Vagina (tissue), 2 donors: ENCODE measurements at regions not wholly inside any gene's neighbourhood (a gene's known extent, or its start where the extent isn't known, plus 50 kb on each side); places are given as distances from the start of the nearest gene placed in this dataset.

Experiments
- DNase-seq, 2 donors: peaks; one replicate each; pipeline ENCODE4 v3.0.0-alpha.2; 2017; ENCODE audit errors: extremely low spot score in 2 of 2
- H3K27ac ChIP-seq: fragments of 200-600 bp; sonication (generic); one replicate; pipeline ENCODE4 v1.5.1; 2019
- H3K27me3 ChIP-seq: fragments of 200-600 bp; sonication (generic); one replicate; pipeline ENCODE4 v1.5.1; 2019
- H3K36me3 ChIP-seq, 2 donors: fragments of 200-600 bp; sonication (generic); one replicate each; pipeline ENCODE4 v1.5.1; 2017 to 2019
- H3K4me1 ChIP-seq: fragments of 200-600 bp; sonication (generic); one replicate; pipeline ENCODE4 v1.5.1; 2019
- H3K4me3 ChIP-seq, 2 donors: fragments of 200-600 bp; sonication (generic); 1 replicate in 1 of 2; 2 replicates in 1 of 2; pipeline ENCODE4 v1.5.1; 2016 to 2019
- H3K9me3 ChIP-seq: fragments of 200-600 bp; sonication (generic); one replicate; pipeline ENCODE4 v1.5.1; 2019
- CTCF ChIP-seq, 3 experiments: fragments of 450-650 bp in 2 of 3; fragments of 200-600 bp in 1 of 3; sonication (generic) in 1 of 3; IDR thresholded peaks; one replicate each; pipeline ENCODE4 v1.5.1; 2017 to 2019; ENCODE audit warnings: antibody characterized with exemption in 3 of 3, mild to moderate bottlenecking in 2 of 3, moderate library complexity in 2 of 3
- POLR2A ChIP-seq, 2 donors: fragments of 450-650 bp; IDR thresholded peaks; one replicate each; pipeline ENCODE4 v1.6.1; 2017; ENCODE audit warnings: antibody characterized with exemption in 2 of 2, mild to moderate bottlenecking in 2 of 2, moderate library complexity in 2 of 2
- POLR2AphosphoS5 ChIP-seq, 2 donors: sonication (generic); formaldehyde crosslinking; IDR thresholded peaks; one replicate each; pipeline ENCODE4 v1.9.0; 2017; ENCODE audit warnings: antibody characterized with exemption in 2 of 2, mild to moderate bottlenecking in 2 of 2, low read depth in 1 of 2; ENCODE audit not compliant: insufficient read depth in 1 of 2
- intact Hi-C: fragments of 100-400 bp; cut with DNase I; formaldehyde crosslinking; loops from one replicate; pipeline ENCODE4 v1.15.1; 2023

DNA sequence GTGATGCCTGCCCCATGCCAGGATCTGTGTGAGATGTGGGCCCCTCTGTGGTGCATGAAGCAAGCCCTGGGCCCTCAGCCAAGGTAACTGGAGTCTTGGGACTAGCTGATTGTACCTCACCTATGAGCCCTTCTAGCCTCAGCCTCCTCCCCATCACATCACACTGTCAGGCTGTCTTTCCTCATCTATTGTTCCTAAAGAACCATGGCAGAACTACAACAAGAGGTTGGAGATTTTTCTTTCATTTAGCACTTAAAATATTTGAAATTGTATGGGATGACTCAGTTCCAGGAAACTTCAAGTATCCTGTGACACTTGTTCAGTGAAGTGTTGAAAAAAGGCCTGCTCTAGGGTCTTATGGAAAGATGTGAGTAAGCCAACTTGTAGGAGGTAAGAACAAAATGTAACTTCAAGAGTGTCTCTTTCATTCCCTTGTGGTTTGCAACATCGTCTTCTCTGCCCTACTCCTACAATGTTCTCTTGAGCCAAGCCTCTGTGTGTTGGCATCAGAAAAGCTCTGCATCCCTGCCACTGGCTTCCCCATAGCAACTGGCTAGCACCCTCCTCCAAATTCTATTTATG lies 58.7 kb upstream of the TIPARP start:
- Histone ChIP-seq H3K27ac (no peak overlapping the region), H3K4me3 (no peak overlapping the region), H3K27me3 (no peaks in the 10 kb centered on the region), H3K4me1 (no peaks in the 10 kb centered on the region), H3K36me3 (no peaks in the 10 kb centered on the region), H3K9me3 (no peaks in the 10 kb centered on the region)
- intact Hi-C loops: no loop called here
- DNase-seq: no peak
- TF ChIP-seq CTCF (IDR thresholded peaks at IDR 0.05): no peak
- no peak for TF ChIP-seq POLR2A (IDR thresholded peaks at IDR 0.05)
- TF ChIP-seq POLR2AphosphoS5 (IDR thresholded peaks at IDR 0.05; ENCODE audit: insufficient read depth in 1 of 2, low read depth in 1 of 2): no peak

DNA sequence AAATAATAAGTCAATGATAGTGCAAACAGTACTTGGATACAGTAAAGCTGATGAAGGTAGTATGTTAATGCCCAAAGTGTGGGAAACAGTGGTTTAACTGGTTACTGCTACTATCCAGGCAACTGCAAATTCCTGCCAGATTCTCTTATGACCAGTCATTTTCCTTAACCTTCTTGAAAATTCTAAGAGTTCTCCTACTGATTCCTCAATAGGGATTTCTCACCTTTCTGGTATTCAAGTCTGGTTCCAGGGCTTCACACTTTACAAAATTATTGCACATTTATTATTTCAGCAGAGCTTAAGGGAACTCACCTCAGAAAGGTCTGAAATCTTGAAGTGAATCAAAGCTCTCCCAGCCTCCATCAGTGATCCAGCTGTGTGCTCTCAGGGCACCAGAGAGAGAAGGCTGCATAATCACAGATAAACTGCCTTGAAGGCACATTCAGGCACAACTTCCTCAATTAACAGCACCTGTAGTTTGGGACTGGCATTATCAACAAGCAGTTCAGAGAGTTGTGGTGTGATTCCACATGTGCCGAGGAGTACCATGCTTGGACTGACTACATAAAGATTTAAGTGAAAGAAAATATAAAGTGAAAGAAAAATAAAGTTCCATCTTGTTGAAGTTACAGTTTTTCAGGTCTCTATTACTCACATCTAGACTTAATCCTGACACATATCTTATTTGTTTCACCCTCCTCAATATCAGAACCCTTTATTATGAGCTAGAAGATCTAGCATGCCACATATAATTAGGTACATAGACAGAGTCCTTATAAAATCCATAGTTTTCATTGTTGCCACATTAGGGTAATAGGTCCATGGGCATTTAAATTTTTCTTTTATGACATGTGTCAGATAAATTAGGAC lies 59.5 kb upstream of the TIPARP start:
- H3K27ac ChIP-seq: no peak overlapping the region
- H3K4me1 ChIP-seq: no peaks in the 10 kb centered on the region
- H3K4me3 ChIP-seq: no peak overlapping the region
- TF ChIP-seq POLR2AphosphoS5 (IDR thresholded peaks at IDR 0.05; ENCODE audit: insufficient read depth in 1 of 2, low read depth in 1 of 2): no peak
- TF ChIP-seq POLR2A (IDR thresholded peaks at IDR 0.05): no peak
- no peak for TF ChIP-seq CTCF (IDR thresholded peaks at IDR 0.05)
- H3K36me3 ChIP-seq: no peaks in the 10 kb centered on the region
- H3K9me3 ChIP-seq: no peaks in the 10 kb centered on the region
- no peak for DNase-seq
- intact Hi-C loops: no loop called here
- no peaks in the 10 kb centered on the region for H3K27me3 ChIP-seq

- H3K27me3 ChIP-seq: no peaks in the 10 kb centered on the region
- intact Hi-C loops: no loop called here
- no peak for DNase-seq
- no peak for TF ChIP-seq CTCF (IDR thresholded peaks at IDR 0.05)
- TF ChIP-seq POLR2AphosphoS5 (IDR thresholded peaks at IDR 0.05; ENCODE audit: insufficient read depth in 1 of 2, low read depth in 1 of 2): no peak
- no peak for TF ChIP-seq POLR2A (IDR thresholded peaks at IDR 0.05)
- no peak overlapping the region for H3K27ac ChIP-seq
- no peak overlapping the region for H3K4me3 ChIP-seq
- no peaks in the 10 kb centered on the region for H3K36me3 ChIP-seq
- no peaks in the 10 kb centered on the region for H3K9me3 ChIP-seq
- H3K4me1 ChIP-seq: no peaks in the 10 kb centered on the region
These were observed 58.0 kb upstream of the SSR3 start for GRCh38 chr3:156612903-156613302.

DNA sequence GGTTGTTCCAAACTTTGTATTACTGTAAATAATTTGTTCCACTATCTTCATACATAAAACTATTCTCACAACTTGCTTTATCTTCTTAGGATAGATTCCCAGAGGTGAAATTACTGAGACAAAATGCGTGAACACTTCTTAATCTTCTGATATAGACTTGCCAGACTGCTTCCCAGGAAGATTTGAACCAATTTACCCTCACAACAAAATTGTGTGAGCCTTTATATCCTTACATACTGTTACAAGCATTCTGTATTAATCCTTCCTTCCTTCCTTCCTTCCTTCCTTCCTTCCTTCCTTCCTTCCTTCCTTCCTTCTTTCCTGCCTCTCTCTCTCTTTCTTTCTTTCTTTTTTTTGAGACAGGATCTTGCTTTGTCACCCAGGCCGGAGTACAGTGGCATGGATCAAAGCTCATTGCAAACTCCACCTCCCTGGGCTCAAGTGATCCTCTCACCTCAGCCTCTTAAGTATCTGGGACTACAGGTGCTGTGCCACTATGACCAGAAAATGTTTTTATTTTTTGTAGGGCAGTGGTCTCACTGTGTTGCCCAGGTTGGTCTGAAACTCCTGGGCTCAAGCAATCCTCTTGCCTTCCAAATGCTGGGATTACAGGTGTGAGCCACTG lies 57.1 kb upstream of the SSR3 start:
- intact Hi-C loops: no loop called here
- no peak for DNase-seq
- Histone ChIP-seq H3K9me3 (no peaks in the 10 kb centered on the region), H3K4me1 (peaks cover 1% of the 10 kb centered on the region), H3K27ac (no peak overlapping the region), H3K4me3 (no peak overlapping the region), H3K27me3 (no peaks in the 10 kb centered on the region), H3K36me3 (no peaks in the 10 kb centered on the region)
- TF ChIP-seq CTCF (IDR thresholded peaks at IDR 0.05): no peak
- TF ChIP-seq POLR2A (IDR thresholded peaks at IDR 0.05): no peak
- TF ChIP-seq POLR2AphosphoS5 (IDR thresholded peaks at IDR 0.05; ENCODE audit: insufficient read depth in 1 of 2, low read depth in 1 of 2): no peak
